ENCODE measurements at regions not wholly inside any gene's neighbourhood (a gene's known extent, or its start where the extent isn't known, plus 50 kb on each side); places are given as distances from the start of the nearest gene placed in this dataset.

- BruUV-seq (replicated peaks): no TSS peak
- WGBS (ENCODE audit: insufficient coverage, low coverage, missing lambda C conversion rate): 0% methylated on average over 3 of the region's 3 CpGs
- in situ Hi-C loops (cut with MboI): no loop called here
Measured at GRCh38 chr5:124040799-124041198, 528.8 kb downstream of the CSNK1G3 start.

More at GRCh38 chr5:124040799-124041198, 528.8 kb downstream of the CSNK1G3 start:
- ChIA-PET POLR2A (no interaction called here), CTCF (ENCODE audit: low intra/inter-chr PET ratio) (no interaction called here)
- no peaks in the 10 kb centered on the region for H3K9me3 ChIP-seq (replicated peaks; ENCODE audit: control insufficient read depth, insufficient read depth, low read depth, low read length)
- DNase-seq (ENCODE audit: extremely low read depth in 1 of 4, low spot score in 3 of 4) (no peak), FAIRE-seq (no peak), ATAC-seq (no peak)
- H3K4me2 ChIP-seq (ENCODE audit: insufficient read depth, low read length): no peak overlapping the region
- no peaks in the 10 kb centered on the region for H3K27me3 ChIP-seq (ENCODE audit: control insufficient read depth in 2 of 2, insufficient read depth in 2 of 2, low read length in 2 of 2)
- no peaks in the 10 kb centered on the region for H3K9me1 ChIP-seq (ENCODE audit: control insufficient read depth, insufficient read depth, low read length)
- H3K4me1 ChIP-seq (replicated peaks in 1 of 2; ENCODE audit: control insufficient read depth in 2 of 2, insufficient read depth in 2 of 2, low read length in 2 of 2): no peaks in the 10 kb centered on the region
- H3K36me3 ChIP-seq (ENCODE audit: control insufficient read depth, insufficient read depth, low read length): no peaks in the 10 kb centered on the region
- H3K27ac ChIP-seq (ENCODE audit: extremely low read depth, low read depth, low read length): no peak overlapping the region
- H2AFZ ChIP-seq (ENCODE audit: low read depth, low read length): no peak overlapping the region
- no peak overlapping the region for H3K9ac ChIP-seq (ENCODE audit: insufficient read depth in 1 of 2, low read depth in 2 of 2, low read length in 2 of 2)
- TF ChIP-seq FOS (IDR thresholded peaks at IDR 0.05; ENCODE audit: extremely low read depth, insufficient read length) (no peak), CXXC5 (CRISPR knock-in tag; IDR thresholded peaks at IDR 0.05) (no peak), ZNF699 (CRISPR knock-in tag; IDR thresholded peaks at IDR 0.05; ENCODE audit: insufficient replicate concordance) (no peak), TSHZ1 (CRISPR knock-in tag; IDR thresholded peaks at IDR 0.05) (no peak), HEY1 (CRISPR knock-in tag; IDR thresholded peaks at IDR 0.05; ENCODE audit: borderline replicate concordance) (no peak), ELK3 (CRISPR knock-in tag; IDR thresholded peaks at IDR 0.05) (no peak), YBX1 (IDR thresholded peaks at IDR 0.05) (no peak), ZNF239 (CRISPR knock-in tag; IDR thresholded peaks at IDR 0.05) (no peak), C11orf30 (IDR thresholded peaks at IDR 0.05; ENCODE audit: low read depth) (no peak), STAG1 (CRISPR knock-in tag; IDR thresholded peaks at IDR 0.05; ENCODE audit: borderline replicate concordance) (no peak), ZBTB1 (CRISPR knock-in tag; IDR thresholded peaks at IDR 0.05; ENCODE audit: borderline replicate concordance, low read depth) (no peak)
- TF ChIP-seq, protein P1, sequence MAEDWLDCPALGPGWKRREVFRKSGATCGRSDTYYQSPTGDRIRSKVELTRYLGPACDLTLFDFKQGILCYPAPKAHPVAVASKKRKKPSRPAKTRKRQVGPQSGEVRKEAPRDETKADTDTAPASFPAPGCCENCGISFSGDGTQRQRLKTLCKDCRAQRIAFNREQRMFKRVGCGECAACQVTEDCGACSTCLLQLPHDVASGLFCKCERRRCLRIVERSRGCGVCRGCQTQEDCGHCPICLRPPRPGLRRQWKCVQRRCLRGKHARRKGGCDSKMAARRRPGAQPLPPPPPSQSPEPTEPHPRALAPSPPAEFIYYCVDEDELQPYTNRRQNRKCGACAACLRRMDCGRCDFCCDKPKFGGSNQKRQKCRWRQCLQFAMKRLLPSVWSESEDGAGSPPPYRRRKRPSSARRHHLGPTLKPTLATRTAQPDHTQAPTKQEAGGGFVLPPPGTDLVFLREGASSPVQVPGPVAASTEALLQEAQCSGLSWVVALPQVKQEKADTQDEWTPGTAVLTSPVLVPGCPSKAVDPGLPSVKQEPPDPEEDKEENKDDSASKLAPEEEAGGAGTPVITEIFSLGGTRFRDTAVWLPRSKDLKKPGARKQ (CRISPR knock-in tag; IDR thresholded peaks at IDR 0.05): no peak
- TF ChIP-seq, protein P2, sequence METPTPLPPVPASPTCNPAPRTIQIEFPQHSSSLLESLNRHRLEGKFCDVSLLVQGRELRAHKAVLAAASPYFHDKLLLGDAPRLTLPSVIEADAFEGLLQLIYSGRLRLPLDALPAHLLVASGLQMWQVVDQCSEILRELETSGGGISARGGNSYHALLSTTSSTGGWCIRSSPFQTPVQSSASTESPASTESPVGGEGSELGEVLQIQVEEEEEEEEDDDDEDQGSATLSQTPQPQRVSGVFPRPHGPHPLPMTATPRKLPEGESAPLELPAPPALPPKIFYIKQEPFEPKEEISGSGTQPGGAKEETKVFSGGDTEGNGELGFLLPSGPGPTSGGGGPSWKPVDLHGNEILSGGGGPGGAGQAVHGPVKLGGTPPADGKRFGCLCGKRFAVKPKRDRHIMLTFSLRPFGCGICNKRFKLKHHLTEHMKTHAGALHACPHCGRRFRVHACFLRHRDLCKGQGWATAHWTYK (CRISPR knock-in tag; IDR thresholded peaks at IDR 0.05): no peak
- intact Hi-C loops (cut with micrococcal nuclease): no loop called here
- H4K20me1 ChIP-seq (replicated peaks; ENCODE audit: control insufficient read depth, insufficient read depth, low read length): no peaks in the 10 kb centered on the region
- no peaks in the 10 kb centered on the region for H3K79me2 ChIP-seq (ENCODE audit: control insufficient read depth, insufficient read depth, low read length)
- no peak overlapping the region for H3K4me3 ChIP-seq

Data from K562 (cell line).